ENCODE measurements at regions not wholly inside any gene's neighbourhood (a gene's known extent, or its start where the extent isn't known, plus 50 kb on each side); places are given as distances from the start of the nearest gene placed in this dataset.

DNA sequence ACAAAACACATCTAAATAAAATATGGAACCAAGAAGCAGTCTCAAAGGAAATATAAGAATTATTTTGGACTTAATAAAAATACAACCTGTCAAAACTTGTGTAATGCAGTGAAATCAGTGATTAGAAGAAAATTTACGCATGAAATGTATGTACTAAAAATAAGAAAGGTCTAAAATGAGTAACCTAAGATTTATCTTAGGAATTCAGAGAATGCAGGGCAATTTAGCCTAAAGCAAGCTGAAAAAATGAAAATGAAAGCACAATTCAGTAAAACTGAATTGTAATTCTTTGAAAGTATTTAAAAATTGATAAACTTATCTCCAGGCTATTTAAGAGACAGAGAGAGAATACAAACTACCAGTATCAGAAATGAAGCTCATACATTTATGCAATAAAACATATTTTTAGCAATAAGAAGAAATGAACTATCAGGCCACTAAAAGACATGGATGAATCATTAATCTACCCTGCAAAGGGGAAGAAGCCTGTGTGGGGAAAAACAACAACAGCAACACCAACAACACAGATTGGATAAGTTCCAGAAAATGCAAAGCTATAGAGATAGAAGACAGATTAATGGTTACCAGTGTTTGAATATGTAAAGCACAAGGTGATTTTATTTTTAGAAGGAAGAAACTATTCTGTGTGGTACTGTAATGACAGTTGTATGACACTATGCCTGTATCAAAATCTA is 442.0 kb upstream of the ADGRL3 start:
- DNase-seq (ENCODE audit: low read depth, low spot score) (no peak), FAIRE-seq (no peak)
- dilution Hi-C loops (cut with MboI; ENCODE audit: extremely low pct_ligation_motif_present, low sequenced_read_pairs) = no loop called here
- no peak overlapping the region for H3K4me2 ChIP-seq (ENCODE audit: insufficient read depth, low read length)
- BruUV-seq (replicated peaks) = no TSS peak
- H3K9me3 ChIP-seq (replicated peaks; ENCODE audit: control insufficient read depth, insufficient read depth, low read length) = peaks cover 3% of the 10 kb centered on the region
- intact Hi-C loops (cut with micrococcal nuclease) = no loop called here
- ChIA-PET POLR2A (no interaction called here), CTCF (no interaction called here)
- H3K9me1 ChIP-seq (replicated peaks; ENCODE audit: control insufficient read depth, extremely low read depth, insufficient read depth, low read length) = no peaks in the 10 kb centered on the region
- H3K4me1 ChIP-seq (ENCODE audit: control insufficient read depth, extremely low read depth, insufficient read depth, low read length) = no peaks in the 10 kb centered on the region
- TF ChIP-seq JUN (IDR thresholded peaks at IDR 0.05; ENCODE audit: borderline replicate concordance, insufficient read depth, insufficient read length, low read depth) (no peak), MYC (IDR thresholded peaks at IDR 0.05; ENCODE audit: low read depth, low read length) (no peak), MAX (IDR thresholded peaks at IDR 0.05; ENCODE audit: insufficient read depth, insufficient read length) (no peak), POLR2AphosphoS5 (IDR thresholded peaks at IDR 0.05; ENCODE audit: insufficient read depth, low read depth, low read length) (no peak), POLR2A (IDR thresholded peaks at IDR 0.05; ENCODE audit: low read depth, low read length) (no peak), EZH2 (IDR thresholded peaks at IDR 0.05; ENCODE audit: borderline replicate concordance, low read depth, low read length, severe bottlenecking) (no peak), FOS (IDR thresholded peaks at IDR 0.05; ENCODE audit: borderline replicate concordance, insufficient read depth, low read length) (no peak), GATA2 (IDR thresholded peaks at IDR 0.05; ENCODE audit: insufficient read depth, insufficient read length, low read depth, low read length) (no peak)
- TF ChIP-seq, protein P1, sequence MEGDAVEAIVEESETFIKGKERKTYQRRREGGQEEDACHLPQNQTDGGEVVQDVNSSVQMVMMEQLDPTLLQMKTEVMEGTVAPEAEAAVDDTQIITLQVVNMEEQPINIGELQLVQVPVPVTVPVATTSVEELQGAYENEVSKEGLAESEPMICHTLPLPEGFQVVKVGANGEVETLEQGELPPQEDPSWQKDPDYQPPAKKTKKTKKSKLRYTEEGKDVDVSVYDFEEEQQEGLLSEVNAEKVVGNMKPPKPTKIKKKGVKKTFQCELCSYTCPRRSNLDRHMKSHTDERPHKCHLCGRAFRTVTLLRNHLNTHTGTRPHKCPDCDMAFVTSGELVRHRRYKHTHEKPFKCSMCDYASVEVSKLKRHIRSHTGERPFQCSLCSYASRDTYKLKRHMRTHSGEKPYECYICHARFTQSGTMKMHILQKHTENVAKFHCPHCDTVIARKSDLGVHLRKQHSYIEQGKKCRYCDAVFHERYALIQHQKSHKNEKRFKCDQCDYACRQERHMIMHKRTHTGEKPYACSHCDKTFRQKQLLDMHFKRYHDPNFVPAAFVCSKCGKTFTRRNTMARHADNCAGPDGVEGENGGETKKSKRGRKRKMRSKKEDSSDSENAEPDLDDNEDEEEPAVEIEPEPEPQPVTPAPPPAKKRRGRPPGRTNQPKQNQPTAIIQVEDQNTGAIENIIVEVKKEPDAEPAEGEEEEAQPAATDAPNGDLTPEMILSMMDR (IDR thresholded peaks at IDR 0.05; ENCODE audit: extremely low read depth in 1 of 2, insufficient read depth in 1 of 2, low read depth in 1 of 2, low read length in 2 of 2) = no peak
- no peak overlapping the region for H3K27ac ChIP-seq (ENCODE audit: insufficient read depth, low read depth, low read length)
- no peaks in the 10 kb centered on the region for H4K20me1 ChIP-seq (replicated peaks; ENCODE audit: control insufficient read depth, extremely low read depth, insufficient read depth, low read length)
- H2AFZ ChIP-seq (ENCODE audit: low read depth, low read length) = no peak overlapping the region
- H3K79me2 ChIP-seq (ENCODE audit: control insufficient read depth, insufficient read depth, low read length) = no peaks in the 10 kb centered on the region
- H3K9ac ChIP-seq (replicated peaks; ENCODE audit: extremely low read depth, insufficient read depth, low read length) = no peak overlapping the region
- no peaks in the 10 kb centered on the region for H3K27me3 ChIP-seq (ENCODE audit: control insufficient read depth in 2 of 2, insufficient read depth in 2 of 2, low read length in 2 of 2)
- no peak overlapping the region for H3K4me3 ChIP-seq (replicated peaks in 1 of 3; ENCODE audit: insufficient read depth in 1 of 3, low read depth in 1 of 3, low read length in 3 of 3)
- no peaks in the 10 kb centered on the region for H3K36me3 ChIP-seq (ENCODE audit: control insufficient read depth in 2 of 2, extremely low read depth in 1 of 2, insufficient read depth in 2 of 2, low read length in 2 of 2)
